HG03139 (cell line): ENCODE measurements at regions not wholly inside any gene's neighbourhood (a gene's known extent, or its start where the extent isn't known, plus 50 kb on each side); places are given as distances from the start of the nearest gene placed in this dataset.

Source experiments
- ATAC-seq: cut with Tn5 transposase; IDR thresholded peaks from one replicate; pipeline ENCODE4 v1.9.1; 2021; ENCODE audit not compliant: unreplicated experiment

DNA sequence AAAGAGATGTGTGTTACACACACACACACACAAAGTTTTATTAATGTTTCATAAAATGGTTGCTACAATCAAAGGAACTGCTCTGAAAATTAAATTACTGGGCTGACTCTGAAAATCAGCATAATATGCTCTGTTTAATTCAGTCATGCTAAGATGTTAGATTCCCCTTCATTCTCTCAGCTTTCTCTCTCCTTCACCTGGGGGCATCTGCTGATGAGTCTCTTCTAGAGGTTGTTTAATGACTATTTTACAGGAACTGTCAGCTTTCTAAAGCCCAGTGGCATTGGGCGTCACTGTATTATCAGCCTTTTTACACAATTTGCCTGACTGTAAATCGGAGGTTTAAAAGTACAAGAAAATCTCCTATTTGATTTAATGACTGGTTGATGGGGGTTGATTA, 559.7 kb upstream of the POU3F2 start:
- no peak for ATAC-seq

DNA sequence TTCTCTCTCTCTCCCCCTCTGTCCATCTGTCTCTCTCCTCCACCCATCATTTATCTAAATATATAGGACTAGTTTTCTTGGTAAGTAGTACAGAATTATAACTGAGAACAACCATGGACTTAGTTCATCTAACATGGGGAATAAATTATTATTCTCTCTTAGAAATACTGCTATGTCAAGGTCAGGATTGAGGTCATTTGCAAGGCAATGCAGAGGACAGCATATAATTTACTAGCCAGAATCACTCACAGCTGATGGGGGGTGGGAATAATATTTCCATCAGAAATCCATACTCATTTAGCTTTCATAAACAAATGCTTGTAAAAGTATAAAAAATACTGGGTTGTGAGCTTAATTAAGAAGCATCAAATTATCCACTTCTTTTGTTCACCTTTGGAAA, 553.9 kb upstream of the POU3F2 start:
- no peak for ATAC-seq

DNA sequence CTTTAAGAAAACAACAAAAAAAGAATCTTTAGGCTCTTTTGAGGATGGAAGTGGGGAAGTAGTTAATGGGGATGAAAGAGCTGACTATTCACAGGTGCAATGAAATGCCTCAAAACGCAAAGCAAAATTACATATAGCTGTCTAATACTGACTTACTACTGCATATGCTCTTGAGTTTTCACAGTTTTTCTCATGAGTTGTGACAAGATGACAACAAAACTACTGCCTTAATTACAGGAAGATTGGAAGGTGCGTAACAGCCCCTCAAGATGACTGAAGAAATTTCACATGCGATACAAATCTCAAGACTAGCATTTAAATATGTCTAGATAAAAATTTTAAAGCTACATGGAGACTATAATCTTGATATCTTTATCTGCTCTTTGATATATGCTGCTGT, 547.8 kb upstream of the POU3F2 start:
- no peak for ATAC-seq

DNA sequence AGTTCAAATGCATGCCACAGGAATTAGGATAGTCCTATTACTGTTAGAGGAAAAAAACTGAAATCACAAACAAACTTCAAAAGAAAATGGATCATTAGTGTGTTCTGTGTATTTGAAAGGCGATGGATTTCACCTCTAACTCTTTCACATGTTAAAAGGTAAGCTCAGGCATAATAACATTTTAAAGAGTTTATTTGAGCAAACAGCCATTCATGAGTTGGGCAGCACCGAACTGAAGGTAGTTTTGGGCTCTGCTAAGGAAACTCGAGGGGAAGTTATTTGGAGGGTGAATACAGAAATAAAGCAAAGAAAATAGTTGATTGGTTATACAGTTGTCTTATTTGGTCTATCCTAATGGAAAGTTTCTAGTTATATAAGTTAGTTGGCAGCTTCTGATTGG, 546.5 kb upstream of the POU3F2 start:
- no peak for ATAC-seq

DNA sequence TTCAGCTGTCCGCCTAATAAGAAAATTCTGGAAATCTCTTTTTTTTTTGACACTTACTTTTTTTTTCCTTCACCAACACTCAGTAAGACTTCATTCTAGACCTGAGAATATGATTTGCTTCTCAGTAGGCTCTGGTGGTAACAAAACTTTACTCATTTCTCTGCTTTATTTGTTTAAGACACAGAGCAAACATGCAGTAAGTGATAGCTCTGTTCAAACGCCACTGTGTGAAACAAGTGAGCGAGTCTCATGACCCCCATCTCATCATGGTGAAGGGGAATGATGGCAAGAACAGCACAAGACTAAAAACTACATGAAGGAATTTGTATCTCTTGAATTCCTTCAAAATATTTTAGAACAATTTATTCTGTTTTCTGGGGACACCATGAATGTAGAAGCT, 541.6 kb upstream of the POU3F2 start:
- no peak for ATAC-seq

DNA sequence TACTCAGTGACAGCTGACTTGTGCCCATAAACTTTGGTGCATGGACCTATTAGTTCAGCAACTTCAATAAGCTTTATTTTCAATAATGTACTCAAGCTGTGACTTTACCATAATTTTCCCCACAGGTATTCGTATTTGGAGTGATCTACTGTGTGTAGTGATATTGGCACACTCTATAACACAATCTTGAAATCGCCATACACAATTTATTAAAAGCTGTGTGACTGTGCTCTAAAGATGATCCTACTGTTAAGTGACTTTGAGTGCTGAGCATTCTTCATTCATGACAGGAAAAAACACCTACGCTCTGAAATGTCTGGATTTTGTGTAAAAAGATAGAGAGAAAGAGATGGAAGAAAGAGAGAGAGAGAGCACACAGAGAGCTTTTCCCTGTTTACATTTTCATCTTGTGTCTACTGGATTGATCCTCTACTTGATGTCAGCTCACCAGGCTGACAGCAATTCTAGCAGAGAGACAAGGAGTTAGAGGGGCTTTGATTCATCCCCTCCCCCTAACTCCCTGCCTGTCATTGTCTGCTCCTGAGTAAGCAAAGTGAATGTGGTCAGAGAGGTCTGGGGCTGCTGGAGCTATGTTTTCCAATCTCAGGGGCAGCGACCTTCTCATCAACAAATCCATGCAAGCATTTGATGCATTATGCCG, 538.7 kb upstream of the POU3F2 start:
- ATAC-seq, result no peak

DNA sequence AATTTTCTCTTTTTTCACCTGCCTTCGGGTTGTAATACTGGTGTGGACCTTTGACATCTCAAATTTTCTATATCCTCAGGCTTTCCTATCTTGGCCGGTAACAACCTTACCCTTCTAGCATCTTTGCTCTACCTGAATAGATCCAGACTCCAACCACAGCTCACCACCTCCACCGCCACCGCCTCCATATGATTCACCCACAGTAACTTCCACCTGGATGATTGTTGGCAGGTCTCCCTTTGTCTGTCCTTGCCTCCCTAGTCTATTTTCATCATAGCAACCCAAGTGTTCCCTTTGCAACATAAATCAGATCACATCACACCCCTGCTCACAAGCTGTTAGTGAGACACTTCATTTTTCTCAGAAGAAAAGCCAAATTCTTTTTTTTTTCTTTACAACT, 525.8 kb upstream of the POU3F2 start:
- no peak for ATAC-seq

DNA sequence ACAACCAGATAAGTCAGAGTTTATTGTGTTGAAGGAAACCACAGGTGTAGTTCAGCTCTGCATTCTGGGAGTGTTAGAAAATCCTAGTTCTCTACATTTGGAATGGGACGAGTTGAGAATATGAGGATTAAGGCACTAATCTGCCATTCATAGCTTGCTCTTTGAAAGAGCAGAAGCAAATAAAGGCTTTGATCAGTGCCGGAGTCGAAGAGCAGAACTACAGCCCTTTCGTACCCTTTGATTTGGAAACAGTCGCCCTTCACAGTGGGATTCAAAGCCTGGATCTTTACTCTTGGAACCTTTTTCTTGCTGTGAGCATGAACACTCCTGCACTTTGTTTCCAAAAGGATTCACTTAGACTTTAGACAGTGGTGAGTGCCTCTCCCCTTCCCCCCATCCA, 523.9 kb upstream of the POU3F2 start:
- no peak for ATAC-seq

DNA sequence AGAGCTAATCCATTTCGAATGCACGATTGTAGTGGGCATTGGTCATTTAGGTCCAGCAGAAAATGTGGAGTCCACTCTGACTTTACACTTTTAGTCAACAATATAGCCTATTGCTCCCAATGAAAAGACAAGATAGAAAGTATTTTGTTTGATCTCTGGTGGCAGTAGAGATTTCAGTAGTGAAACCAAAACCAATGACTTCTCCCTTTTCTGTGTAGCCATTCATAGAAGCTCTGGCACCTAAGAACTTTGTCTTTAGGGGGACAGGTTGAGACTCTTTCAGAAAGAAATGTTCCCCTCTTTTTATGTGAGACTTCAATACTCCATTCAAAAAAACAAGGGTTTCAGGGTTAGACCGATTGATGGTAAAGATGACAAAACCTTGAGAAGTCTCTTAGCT, 510.8 kb upstream of the POU3F2 start:
- ATAC-seq, result peak; percentile 82

DNA sequence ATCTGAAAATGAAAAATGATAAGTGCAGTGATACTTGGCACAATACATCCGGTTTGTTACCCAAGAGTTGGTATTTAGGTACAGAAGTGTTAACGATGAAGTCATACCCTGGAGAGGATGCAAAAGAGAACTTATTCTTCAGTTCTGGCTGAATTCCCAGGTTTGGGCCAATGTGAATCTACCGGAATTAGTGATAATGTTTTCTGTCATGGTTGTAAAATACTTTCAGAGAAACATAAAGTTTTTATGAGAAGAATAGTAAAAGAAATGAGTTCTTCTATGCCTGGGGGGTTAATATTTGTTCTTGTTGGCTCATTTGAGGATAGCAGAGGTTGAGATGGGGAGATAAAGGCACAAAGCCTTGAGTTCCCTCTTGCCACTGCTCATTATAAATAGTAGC, 509.9 kb upstream of the POU3F2 start:
- ATAC-seq, result no peak

DNA sequence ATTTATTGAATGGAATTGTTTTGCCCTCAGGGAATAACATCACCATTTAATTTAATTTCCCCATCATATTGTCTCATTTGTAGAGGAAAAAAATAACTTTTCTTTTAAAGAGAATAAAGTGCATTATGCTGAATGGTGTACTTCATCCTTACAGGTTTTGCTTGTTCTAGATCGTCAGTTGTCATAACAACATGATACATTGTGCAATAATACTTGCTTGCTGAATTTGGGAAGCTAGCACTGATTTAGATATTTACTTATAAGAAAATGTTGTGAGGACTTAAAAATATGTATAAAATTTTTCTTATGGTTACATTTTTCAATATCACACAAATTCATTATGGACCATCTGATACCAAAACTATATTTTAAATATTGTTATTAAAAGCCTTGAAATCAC, 509.0 kb upstream of the POU3F2 start:
- ATAC-seq, result no peak

DNA sequence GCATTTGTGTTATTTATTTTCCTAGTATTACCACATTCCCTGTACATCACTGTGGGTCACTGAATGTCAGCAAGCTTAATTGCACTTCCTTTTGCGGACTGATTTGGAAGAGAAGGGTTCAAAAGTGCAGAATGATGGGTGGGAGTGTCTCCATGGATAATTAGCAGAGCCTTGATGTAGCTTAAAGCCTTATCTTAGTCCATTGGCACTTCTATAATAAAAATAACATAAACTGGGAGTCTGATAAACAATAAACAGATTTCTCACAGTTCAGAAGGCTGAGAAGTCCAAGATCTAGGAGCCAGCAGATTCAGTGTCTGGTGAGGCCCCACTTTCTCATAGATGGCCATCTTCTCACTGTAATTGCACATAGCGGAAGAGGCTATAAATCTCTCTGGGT, 501.1 kb upstream of the POU3F2 start:
- no peak for ATAC-seq

DNA sequence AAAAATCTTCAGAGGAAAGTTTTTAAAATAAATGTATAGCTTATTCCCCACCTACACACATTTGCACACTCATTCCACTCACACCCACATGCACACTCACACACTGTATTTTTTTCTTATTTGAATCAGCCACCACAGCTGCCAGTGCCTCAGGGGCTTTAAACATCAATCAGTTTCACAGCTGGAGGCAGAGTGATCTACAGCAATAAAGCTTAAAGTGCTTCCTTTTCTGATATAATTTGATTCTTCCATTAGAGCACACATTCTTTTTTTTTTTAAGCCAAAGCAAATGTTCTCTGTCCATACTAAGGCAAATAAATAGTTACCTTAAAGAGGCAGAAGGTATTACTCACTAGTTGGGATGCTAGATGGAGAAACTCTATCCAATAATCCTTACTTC, 498.8 kb upstream of the POU3F2 start:
- no peak for ATAC-seq

DNA sequence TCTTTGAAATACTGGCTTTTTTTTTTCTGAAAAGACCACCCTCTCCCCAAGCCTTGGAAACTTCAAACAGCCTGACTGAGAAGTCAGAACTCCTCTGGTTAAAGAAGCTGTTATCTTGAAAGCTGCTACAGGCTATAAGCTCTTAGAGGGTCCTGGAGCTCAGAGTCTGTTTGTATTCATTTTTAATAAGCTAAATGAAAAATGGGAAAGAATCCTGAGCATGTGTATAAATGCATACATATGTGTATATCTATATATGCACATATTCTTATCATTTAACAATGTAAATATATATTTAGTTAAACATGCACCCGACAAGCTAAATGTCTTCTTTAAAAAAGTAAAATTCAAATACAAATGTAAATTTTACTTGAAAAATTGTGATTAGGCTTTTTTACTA, 494.9 kb upstream of the POU3F2 start:
- no peak for ATAC-seq

DNA sequence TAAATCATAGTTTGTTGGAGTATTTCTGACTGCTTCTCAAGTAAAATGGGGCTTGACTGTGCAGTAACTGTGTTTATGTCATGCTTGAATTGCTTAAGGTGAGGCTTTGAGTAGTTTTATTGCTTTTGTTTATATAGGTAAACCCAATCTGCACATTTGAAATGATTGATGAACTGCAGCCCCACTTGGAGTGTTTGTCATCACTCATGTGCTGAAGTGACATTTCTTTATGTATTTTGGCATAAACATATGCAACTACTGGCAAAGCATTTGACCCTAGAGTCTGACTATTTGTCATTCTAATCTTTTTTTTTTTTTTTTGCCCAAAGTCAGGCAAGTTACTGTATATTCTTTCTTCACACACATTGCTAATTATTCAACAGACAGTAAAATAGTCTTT, 491.4 kb upstream of the POU3F2 start:
- ATAC-seq, result no peak

DNA sequence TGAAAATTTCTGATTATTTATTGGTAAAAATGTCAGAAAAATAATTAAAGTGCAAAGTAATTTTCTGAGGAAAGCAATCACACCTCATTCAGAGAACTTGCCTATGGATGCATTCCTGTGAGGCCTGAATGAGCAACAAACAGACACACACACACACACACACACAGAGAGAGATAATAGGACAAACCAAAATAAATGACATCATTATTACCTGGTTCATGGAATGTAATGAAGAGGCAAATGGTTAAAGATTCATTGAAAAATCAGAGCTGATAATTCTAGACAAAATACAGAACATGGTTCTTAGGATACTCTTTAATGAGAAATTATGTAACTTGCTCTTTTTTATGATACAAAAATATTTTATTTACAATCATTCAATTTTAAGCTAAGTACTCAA, 490.6 kb upstream of the POU3F2 start:
- ATAC-seq, result no peak

DNA sequence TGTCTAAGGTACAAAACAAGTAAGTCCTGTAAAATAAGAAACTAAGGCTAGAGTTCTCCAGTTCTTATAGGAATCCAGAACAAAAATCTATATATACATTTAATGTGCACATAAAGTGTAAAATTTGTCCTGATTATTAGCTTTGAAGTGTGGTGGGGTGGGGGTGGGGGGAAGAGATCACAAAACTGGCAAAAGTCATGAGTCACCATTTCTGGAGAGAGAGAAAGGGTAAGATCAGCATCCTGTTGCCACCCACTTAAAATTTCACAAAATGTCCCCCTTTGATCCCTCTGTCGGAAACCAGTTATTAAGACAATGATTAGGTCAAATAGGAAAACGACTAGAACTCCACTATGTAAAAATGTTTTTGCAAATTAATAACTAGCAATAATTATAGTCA, 482.0 kb upstream of the POU3F2 start:
- ATAC-seq, result no peak

DNA sequence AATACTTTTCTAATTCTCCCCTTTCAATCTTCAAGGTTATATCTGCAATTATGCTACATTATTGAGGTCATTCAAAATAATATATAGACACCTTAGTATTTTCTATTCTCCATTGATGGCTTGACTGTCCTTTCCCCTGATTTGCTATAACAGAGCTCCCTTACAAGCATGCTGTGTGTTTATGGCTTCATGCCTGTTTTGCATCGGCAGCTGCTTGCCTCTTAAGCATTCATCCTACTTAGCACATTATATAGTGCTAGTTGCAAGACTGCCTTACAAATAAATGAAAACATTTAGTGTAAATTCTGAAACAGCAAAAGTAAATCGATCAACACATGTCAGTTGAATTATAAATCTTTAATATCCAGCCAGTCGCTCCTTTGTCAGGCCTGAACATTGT, 476.2 kb upstream of the POU3F2 start:
- ATAC-seq, result no peak

DNA sequence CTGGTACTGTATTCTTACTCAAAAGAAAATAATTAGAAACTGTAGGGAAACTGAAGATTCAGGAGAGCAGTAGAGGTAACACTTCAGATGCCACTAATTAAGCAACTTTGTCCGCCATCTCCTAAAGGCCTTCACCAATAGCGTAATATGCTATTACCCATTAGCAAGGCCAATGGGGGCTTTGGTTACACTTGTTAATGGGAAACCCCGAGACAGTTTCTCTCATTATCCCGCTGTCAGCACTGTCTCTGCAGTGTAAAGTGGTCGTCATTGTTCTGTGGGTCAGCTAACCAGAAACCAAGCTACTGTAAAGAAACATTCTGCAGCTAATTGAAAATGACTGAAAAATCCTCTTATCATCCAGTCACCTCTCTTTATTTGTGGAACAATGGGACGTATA, 468.0 kb upstream of the POU3F2 start:
- no peak for ATAC-seq

DNA sequence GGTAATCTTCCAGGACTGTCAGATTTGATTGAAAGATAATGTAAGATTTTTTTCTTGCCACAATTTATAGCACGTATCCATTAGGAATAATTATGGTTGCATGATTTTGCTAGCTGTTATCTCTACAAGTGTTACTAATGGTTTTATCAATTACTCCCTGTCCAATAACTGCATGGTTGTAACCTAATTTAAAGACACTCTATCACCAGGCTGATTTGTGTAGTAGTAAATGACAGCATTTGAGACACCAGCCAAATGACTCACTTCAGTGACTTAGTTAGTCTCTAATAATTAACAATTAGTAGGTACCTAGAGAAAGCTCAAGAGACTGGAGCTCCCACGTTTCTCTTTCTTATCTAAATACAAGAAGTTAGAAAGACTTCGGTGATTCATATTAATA, 453.8 kb upstream of the POU3F2 start:
- ATAC-seq, result no peak

DNA sequence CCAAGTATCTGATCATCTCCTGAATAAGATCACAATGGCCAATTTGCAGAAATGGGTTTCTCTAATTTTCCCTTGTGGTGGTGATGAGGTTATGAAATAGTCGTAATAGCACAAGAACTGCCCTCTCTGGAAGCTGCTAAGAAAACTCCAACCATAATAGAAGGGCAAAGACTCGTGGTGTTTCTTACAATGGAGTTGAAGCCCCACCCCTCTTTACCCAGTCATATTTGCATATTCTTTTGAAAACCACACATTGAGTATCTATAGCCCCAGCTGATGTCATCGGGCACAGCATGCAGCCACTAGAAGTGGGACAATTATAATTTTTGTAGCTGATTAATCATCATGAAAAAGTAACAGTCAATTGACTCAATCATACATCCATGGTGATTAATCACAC, 452.1 kb upstream of the POU3F2 start:
- ATAC-seq, result no peak

DNA sequence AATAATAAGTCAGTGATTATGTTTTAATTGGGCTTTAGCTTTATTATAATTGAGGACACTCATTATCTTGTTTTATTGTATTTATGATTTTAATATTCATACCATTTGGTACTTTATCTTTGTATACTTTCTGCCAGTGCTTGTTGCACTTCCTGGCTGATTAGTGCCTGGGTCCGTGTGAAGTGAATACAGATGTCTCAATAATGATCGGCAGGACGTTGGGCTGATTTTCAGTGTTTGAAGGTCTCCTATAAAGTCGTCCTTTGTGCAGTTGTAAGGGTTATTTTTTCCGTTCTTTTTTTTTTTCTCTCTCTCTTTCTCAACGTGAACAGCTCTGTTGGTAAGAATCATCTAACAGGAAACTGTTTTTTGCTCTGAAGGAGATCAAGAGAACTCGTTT, 450.0 kb upstream of the POU3F2 start:
- ATAC-seq, result no peak

DNA sequence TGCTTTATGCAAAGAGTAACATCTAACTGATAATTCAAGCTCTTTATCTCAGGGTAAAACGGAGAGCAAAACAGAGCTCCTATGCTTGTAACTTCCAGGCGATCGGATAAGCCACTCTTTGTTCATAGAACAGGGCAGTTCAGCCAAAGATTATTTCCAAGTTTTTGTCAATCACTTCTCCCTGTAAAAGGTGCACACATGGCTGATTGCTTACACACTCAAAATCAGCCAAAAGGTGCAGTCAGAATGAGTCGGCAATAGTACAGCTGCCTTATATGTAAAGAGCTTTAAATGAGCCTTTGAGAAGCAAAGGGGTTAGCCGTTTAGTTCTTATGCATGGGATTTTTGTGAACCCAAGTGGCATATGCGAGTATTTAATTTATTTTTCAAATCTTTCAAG, 449.6 kb upstream of the POU3F2 start:
- no peak for ATAC-seq
